22Rv1 (cell line): ENCODE measurements at regions not wholly inside any gene's neighbourhood (a gene's known extent, or its start where the extent isn't known, plus 50 kb on each side); places are given as distances from the start of the nearest gene placed in this dataset.

Experiments used
- ZFX ChIP-seq: fragments of 450-650 bp; IDR thresholded peaks from 2 replicates; pipeline ENCODE4 v1.6.1; 2017; ENCODE audit warnings: antibody characterized with exemption, borderline replicate concordance
- TF ChIP-seq, protein P1 (sequence below): fragments of 450-650 bp; IDR thresholded peaks from 2 replicates; pipeline ENCODE4 v1.5.1; 2017; ENCODE audit warnings: mild to moderate bottlenecking

DNA sequence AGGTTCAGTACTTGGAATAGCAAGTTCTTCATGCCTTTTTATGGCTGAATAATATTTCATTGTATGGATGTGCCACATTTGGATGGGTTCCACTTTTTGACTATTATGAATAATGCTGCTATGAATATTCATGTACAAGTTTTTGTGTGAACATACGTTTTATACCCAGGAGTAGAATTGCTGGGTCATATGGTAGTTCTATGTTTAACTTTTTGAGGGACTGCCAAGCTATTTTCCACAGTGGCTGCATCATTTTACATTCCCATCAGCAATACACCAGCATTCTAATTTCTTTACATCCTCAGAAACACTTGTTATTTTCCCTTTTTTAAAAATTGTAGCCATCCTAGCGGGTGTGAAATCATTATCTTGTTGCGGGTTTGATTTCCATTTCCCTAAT is 76.0 kb upstream of the PRR20G start:
- TF ChIP-seq, protein P1, sequence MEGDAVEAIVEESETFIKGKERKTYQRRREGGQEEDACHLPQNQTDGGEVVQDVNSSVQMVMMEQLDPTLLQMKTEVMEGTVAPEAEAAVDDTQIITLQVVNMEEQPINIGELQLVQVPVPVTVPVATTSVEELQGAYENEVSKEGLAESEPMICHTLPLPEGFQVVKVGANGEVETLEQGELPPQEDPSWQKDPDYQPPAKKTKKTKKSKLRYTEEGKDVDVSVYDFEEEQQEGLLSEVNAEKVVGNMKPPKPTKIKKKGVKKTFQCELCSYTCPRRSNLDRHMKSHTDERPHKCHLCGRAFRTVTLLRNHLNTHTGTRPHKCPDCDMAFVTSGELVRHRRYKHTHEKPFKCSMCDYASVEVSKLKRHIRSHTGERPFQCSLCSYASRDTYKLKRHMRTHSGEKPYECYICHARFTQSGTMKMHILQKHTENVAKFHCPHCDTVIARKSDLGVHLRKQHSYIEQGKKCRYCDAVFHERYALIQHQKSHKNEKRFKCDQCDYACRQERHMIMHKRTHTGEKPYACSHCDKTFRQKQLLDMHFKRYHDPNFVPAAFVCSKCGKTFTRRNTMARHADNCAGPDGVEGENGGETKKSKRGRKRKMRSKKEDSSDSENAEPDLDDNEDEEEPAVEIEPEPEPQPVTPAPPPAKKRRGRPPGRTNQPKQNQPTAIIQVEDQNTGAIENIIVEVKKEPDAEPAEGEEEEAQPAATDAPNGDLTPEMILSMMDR = no peak
- no peak for TF ChIP-seq ZFX
